ENCODE measurements at regions not wholly inside any gene's neighbourhood (a gene's known extent, or its start where the extent isn't known, plus 50 kb on each side); places are given as distances from the start of the nearest gene placed in this dataset.
"Not testable (repeated sequence)": the region's sequence is repeated elsewhere in the genome, so short reads cannot be mapped to it uniquely, and the experiment has no call there.

DNA sequence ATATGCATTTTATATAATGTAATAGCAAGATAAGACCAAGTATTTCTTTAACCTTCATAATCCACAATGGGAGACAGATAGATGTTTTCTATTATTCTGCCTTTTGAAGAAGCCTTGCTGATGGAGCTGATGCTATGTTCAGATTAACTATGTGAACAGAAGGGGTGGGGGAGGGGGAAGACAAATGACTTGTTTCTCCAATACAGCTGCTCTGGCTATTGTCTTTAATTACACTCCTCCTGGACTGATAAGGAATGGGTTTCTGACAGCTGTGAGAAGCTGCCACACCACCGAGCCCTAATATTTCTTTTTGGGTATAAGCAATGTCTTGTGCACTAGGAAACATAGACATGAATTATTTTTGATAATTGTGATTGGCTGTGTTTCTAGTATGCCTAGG, 62.0 kb downstream of the CAVIN4 start:
- Histone ChIP-seq H3K4me1 (ENCODE audit: control extremely low read depth in 1 of 4, control insufficient read depth in 4 of 4, insufficient read depth in 4 of 4, low read length in 3 of 4) (no peaks in the 10 kb centered on the region), H3K36me3 (ENCODE audit: control insufficient read depth in 4 of 4, insufficient read depth in 4 of 4, low read length in 3 of 4) (no peaks in the 10 kb centered on the region), H3K4me3 (ENCODE audit: control insufficient read depth in 1 of 7, extremely low read depth in 1 of 7, insufficient read depth in 4 of 7, low read depth in 2 of 7, low read length in 6 of 7) (no peak overlapping the region), H3K9me3 (ENCODE audit: control extremely low read depth in 1 of 5, control insufficient read depth in 4 of 5, insufficient read depth in 2 of 5, low read depth in 1 of 5, low read length in 4 of 5) (no peaks in the 10 kb centered on the region), H3K27ac (ENCODE audit: insufficient read depth in 1 of 2, low read depth in 1 of 2, low read length in 2 of 2, poor library complexity in 1 of 2, severe bottlenecking in 2 of 2) (no peak overlapping the region), H3K27me3 (replicated peaks in 2 of 5; ENCODE audit: control insufficient read depth in 4 of 5, insufficient read depth in 5 of 5, low read length in 4 of 5) (peaks cover 0 to 3% (median 0%) of the 10 kb centered on the region in 5 experiments)
- 83% methylated on average over 1 of the region's 1 CpG for WGBS (ENCODE audit: insufficient coverage)
- no peak for DNase-seq
- POLR2A ChIA-PET, result no interaction called here
- CTCF ChIA-PET, result no interaction called here

DNA sequence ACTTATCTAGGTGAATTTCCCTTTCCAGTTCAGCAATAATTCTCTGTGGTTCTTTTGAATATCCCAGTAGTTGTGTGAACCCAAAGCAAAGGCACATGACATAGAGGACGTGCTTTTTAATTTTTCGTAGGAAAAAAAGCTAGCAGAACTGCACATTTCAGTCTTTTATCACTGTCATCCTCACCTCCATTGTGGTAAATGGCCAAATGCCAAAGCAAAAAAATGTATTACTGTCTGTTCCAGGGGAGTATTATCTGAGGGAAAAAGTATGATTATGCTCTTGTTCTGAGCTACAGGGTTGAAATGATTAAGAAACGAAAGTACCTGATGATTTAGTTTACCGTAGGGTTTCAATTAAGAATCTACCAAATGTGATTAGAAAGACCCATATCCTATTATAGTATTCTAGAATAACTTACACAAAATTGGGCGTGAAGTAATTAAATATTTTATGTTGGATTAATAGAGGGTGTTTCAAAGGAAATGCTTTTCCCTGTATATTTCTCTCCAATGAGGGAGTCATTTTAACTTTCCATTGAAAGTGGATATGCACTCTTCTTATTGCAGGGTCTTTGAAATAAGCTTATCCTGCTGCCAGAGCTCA, 62.7 kb downstream of the CAVIN4 start:
- H3K9me3 ChIP-seq (ENCODE audit: control extremely low read depth in 1 of 5, control insufficient read depth in 4 of 5, insufficient read depth in 2 of 5, low read depth in 1 of 5, low read length in 4 of 5), result no peaks in the 10 kb centered on the region
- WGBS (ENCODE audit: insufficient coverage), result 48% methylated on average over 2 of the region's 5 CpGs
- H3K27ac ChIP-seq (ENCODE audit: insufficient read depth in 1 of 2, low read depth in 1 of 2, low read length in 2 of 2, poor library complexity in 1 of 2, severe bottlenecking in 2 of 2), result no peak overlapping the region
- peaks cover 0 to 3% (median 0%) of the 10 kb centered on the region in 5 experiments for H3K27me3 ChIP-seq (replicated peaks in 2 of 5; ENCODE audit: control insufficient read depth in 4 of 5, insufficient read depth in 5 of 5, low read length in 4 of 5)
- H3K36me3 ChIP-seq (ENCODE audit: control insufficient read depth in 4 of 4, insufficient read depth in 4 of 4, low read length in 3 of 4), result no peaks in the 10 kb centered on the region
- no peaks in the 10 kb centered on the region for H3K4me1 ChIP-seq (ENCODE audit: control extremely low read depth in 1 of 4, control insufficient read depth in 4 of 4, insufficient read depth in 4 of 4, low read length in 3 of 4)
- H3K4me3 ChIP-seq (ENCODE audit: control insufficient read depth in 1 of 7, extremely low read depth in 1 of 7, insufficient read depth in 4 of 7, low read depth in 2 of 7, low read length in 6 of 7), result no peak overlapping the region
- peak in 2 of 3 donors; percentile 4 for DNase-seq
- CTCF ChIA-PET, result no interaction called here
- POLR2A ChIA-PET, result no interaction called here

DNA sequence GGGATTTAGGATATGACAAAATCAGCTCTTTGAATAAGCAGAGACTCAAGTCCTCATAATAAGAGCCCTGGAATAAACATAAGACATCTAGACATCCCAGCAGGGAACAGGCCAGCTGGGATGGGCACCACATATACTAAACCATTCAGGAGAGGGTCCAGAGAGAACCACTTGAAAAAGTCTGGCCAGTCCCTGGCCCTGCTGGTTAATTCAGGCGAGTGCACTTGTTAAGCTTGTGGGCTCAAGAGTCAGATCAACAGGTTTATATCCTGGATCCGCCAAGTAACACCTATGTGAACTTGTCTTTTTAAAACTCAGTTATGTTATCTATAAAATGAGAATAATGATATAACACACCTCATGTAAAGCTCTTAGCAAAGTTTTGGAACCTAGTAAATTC, 63.3 kb downstream of the CAVIN4 start:
- CTCF ChIA-PET, result no interaction called here
- Histone ChIP-seq H3K4me3 (ENCODE audit: control insufficient read depth in 1 of 7, extremely low read depth in 1 of 7, insufficient read depth in 4 of 7, low read depth in 2 of 7, low read length in 6 of 7) (no peak overlapping the region), H3K27ac (ENCODE audit: insufficient read depth in 1 of 2, low read depth in 1 of 2, low read length in 2 of 2, poor library complexity in 1 of 2, severe bottlenecking in 2 of 2) (no peak overlapping the region), H3K36me3 (ENCODE audit: control insufficient read depth in 4 of 4, insufficient read depth in 4 of 4, low read length in 3 of 4) (no peaks in the 10 kb centered on the region), H3K4me1 (ENCODE audit: control extremely low read depth in 1 of 4, control insufficient read depth in 4 of 4, insufficient read depth in 4 of 4, low read length in 3 of 4) (no peaks in the 10 kb centered on the region), H3K9me3 (ENCODE audit: control extremely low read depth in 1 of 5, control insufficient read depth in 4 of 5, insufficient read depth in 2 of 5, low read depth in 1 of 5, low read length in 4 of 5) (no peaks in the 10 kb centered on the region), H3K27me3 (replicated peaks in 2 of 5; ENCODE audit: control insufficient read depth in 4 of 5, insufficient read depth in 5 of 5, low read length in 4 of 5) (peaks cover 0 to 3% (median 0%) of the 10 kb centered on the region in 5 experiments)
- 100% methylated on average over 1 of the region's 2 CpGs for WGBS (ENCODE audit: insufficient coverage)
- DNase-seq, result no peak
- POLR2A ChIA-PET, result no interaction called here

DNA sequence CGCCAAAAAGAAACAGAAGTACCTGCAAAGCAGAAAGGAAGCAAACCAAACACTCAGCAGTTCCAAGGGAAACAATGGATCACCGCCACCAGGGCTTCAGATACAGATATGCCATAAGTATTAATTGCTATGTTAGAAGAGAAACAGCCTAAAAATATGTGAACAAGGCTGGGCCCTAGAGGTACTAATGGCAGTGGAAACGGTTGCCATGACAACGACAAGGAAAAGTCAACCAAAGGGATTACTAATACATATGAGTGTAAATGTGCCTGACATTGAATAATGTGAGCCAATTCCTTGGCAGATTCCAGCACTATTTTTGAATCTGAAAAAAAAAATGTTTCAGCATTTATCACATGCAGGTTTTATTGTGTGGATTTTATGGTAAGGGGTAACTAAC, 75.0 kb downstream of the CAVIN4 start:
- no peak overlapping the region for H3K4me3 ChIP-seq (ENCODE audit: control insufficient read depth in 1 of 7, extremely low read depth in 1 of 7, insufficient read depth in 4 of 7, low read depth in 2 of 7, low read length in 6 of 7)
- ChIA-PET POLR2A (no interaction called here), CTCF (no interaction called here)
- DNase-seq, result no peak
- peaks cover 0 to 11% (median 5%) of the 10 kb centered on the region in 5 experiments for H3K9me3 ChIP-seq (ENCODE audit: control extremely low read depth in 1 of 5, control insufficient read depth in 4 of 5, insufficient read depth in 2 of 5, low read depth in 1 of 5, low read length in 4 of 5)
- no peaks in the 10 kb centered on the region for H3K36me3 ChIP-seq (ENCODE audit: control insufficient read depth in 4 of 4, insufficient read depth in 4 of 4, low read length in 3 of 4)
- 95% methylated on average over 2 of the region's 4 CpGs for WGBS (ENCODE audit: insufficient coverage)
- no peaks in the 10 kb centered on the region for H3K4me1 ChIP-seq (ENCODE audit: control extremely low read depth in 1 of 4, control insufficient read depth in 4 of 4, insufficient read depth in 4 of 4, low read length in 3 of 4)
- peaks cover 0 to 3% (median 1%) of the 10 kb centered on the region in 5 experiments for H3K27me3 ChIP-seq (replicated peaks in 2 of 5; ENCODE audit: control insufficient read depth in 4 of 5, insufficient read depth in 5 of 5, low read length in 4 of 5)
- H3K27ac ChIP-seq (ENCODE audit: insufficient read depth in 1 of 2, low read depth in 1 of 2, low read length in 2 of 2, poor library complexity in 1 of 2, severe bottlenecking in 2 of 2), result no peak overlapping the region

DNA sequence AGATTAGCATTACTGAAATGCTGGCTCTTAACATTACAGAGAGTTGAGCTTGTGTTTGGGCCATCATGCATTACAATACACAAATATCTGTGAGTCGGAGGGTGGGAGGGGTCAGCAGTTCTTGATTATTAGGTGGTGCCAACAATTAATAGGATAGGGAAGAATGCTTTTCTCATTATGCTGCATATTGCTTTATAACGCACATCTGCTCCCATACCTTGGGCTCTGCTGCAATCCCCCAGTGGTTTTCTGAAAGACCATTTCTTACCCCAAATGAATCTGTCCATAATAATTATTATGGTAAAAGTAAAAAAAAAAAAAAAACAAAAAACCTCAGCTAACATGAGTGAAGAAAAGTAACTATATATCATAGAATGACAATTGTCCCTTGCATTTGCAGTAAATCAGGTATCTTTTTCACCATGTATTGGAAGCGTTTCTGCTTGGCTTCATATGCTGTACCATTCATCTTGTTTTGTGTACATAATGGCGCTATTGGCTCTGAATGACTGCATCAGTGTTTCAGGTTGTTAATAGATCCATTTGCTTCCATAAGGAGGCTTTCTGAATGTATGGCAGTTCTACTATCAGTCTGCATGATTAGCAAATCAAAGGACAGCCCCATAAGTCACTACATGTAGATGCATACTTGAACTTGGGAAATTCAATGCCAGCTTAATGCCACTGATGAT, 75.9 kb downstream of the CAVIN4 start:
- CTCF ChIA-PET, result no interaction called here
- no peak for DNase-seq
- POLR2A ChIA-PET, result no interaction called here
- peaks cover 0 to 3% (median 1%) of the 10 kb centered on the region in 5 experiments for H3K27me3 ChIP-seq (replicated peaks in 2 of 5; ENCODE audit: control insufficient read depth in 4 of 5, insufficient read depth in 5 of 5, low read length in 4 of 5)
- H3K4me1 ChIP-seq (ENCODE audit: control extremely low read depth in 1 of 4, control insufficient read depth in 4 of 4, insufficient read depth in 4 of 4, low read length in 3 of 4), result no peaks in the 10 kb centered on the region
- no peaks in the 10 kb centered on the region for H3K36me3 ChIP-seq (ENCODE audit: control insufficient read depth in 4 of 4, insufficient read depth in 4 of 4, low read length in 3 of 4)
- peaks cover 0 to 11% (median 5%) of the 10 kb centered on the region in 5 experiments for H3K9me3 ChIP-seq (ENCODE audit: control extremely low read depth in 1 of 5, control insufficient read depth in 4 of 5, insufficient read depth in 2 of 5, low read depth in 1 of 5, low read length in 4 of 5)
- WGBS (ENCODE audit: insufficient coverage), result 100% methylated on average over 3 of the region's 4 CpGs
- H3K27ac ChIP-seq (ENCODE audit: insufficient read depth in 1 of 2, low read depth in 1 of 2, low read length in 2 of 2, poor library complexity in 1 of 2, severe bottlenecking in 2 of 2), result no peak overlapping the region
- no peak overlapping the region for H3K4me3 ChIP-seq (ENCODE audit: control insufficient read depth in 1 of 7, extremely low read depth in 1 of 7, insufficient read depth in 4 of 7, low read depth in 2 of 7, low read length in 6 of 7)

DNA sequence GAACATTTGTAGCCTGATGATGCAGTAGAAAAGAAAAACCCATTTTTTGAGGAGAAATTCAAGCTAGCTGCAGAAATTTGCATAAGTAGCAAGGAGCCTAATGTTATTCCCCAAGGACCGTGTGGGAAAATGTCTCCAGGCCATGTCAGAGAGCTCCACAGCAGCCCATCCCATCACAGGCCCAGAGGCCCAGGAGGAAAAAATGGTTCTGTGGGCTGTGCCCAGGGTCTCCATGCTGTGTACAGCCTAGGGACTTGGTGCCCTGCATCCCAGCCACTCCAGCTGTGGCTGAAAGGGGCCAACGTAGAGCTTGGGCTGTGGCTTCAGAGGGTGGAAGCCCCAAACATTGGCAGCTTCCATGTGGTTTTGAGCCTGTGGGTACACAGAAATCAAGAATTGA, 79.0 kb downstream of the CAVIN4 start:
- not testable (repeated sequence) for H3K4me1 ChIP-seq (ENCODE audit: control extremely low read depth in 1 of 4, control insufficient read depth in 4 of 4, insufficient read depth in 4 of 4, low read length in 3 of 4)

DNA sequence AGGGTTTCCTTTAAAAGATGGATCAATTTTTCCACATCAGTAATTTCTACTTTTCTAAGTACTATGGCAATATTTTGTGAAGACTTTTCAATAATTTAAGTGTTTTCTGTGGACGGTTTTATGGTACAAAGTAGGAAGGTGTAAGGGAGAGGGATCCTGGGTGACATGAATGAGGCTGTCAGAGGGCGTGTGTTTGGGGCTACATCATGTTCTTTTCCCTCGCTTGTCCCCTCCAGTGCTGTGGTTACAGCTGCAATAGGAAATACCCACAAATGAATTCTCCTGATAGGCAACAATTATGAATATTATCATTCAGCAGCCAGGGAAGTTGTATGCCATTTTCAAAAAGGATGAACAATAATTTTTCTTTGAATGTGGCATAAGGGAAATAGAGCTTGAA, 83.8 kb downstream of the CAVIN4 start:
- Histone ChIP-seq H3K27ac (ENCODE audit: insufficient read depth in 1 of 2, low read depth in 1 of 2, low read length in 2 of 2, poor library complexity in 1 of 2, severe bottlenecking in 2 of 2) (no peak overlapping the region), H3K9me3 (ENCODE audit: control extremely low read depth in 1 of 5, control insufficient read depth in 4 of 5, insufficient read depth in 2 of 5, low read depth in 1 of 5, low read length in 4 of 5) (peaks cover 0 to 8% (median 0%) of the 10 kb centered on the region in 5 experiments), H3K4me1 (ENCODE audit: control extremely low read depth in 1 of 4, control insufficient read depth in 4 of 4, insufficient read depth in 4 of 4, low read length in 3 of 4) (no peaks in the 10 kb centered on the region), H3K36me3 (ENCODE audit: control insufficient read depth in 4 of 4, insufficient read depth in 4 of 4, low read length in 3 of 4) (no peaks in the 10 kb centered on the region), H3K27me3 (replicated peaks in 2 of 5; ENCODE audit: control insufficient read depth in 4 of 5, insufficient read depth in 5 of 5, low read length in 4 of 5) (peaks cover 0 to 5% (median 0%) of the 10 kb centered on the region in 5 experiments), H3K4me3 (ENCODE audit: control insufficient read depth in 1 of 7, extremely low read depth in 1 of 7, insufficient read depth in 4 of 7, low read depth in 2 of 7, low read length in 6 of 7) (no peak overlapping the region)
- ChIA-PET POLR2A (no interaction called here), CTCF (interaction anchor here (1.3 kb wide), 1 partner anchor 60 kb away, joined by 5 read pairs; no protein-coding TSS in a partner anchor)
- no peak for DNase-seq
- no CpG with 5 or more reads among the region's 3 CpGs for WGBS (ENCODE audit: insufficient coverage)

More for the DNA sequence above, 79.0 kb downstream of the CAVIN4 start:
- H3K36me3 ChIP-seq (ENCODE audit: control insufficient read depth in 4 of 4, insufficient read depth in 4 of 4, low read length in 3 of 4); CTCF ChIA-PET; H3K4me3 ChIP-seq (ENCODE audit: control insufficient read depth in 1 of 7, extremely low read depth in 1 of 7, insufficient read depth in 4 of 7, low read depth in 2 of 7, low read length in 6 of 7); H3K27me3 ChIP-seq (replicated peaks in 2 of 5; ENCODE audit: control insufficient read depth in 4 of 5, insufficient read depth in 5 of 5, low read length in 4 of 5); H3K27ac ChIP-seq (ENCODE audit: insufficient read depth in 1 of 2, low read depth in 1 of 2, low read length in 2 of 2, poor library complexity in 1 of 2, severe bottlenecking in 2 of 2); DNase-seq; POLR2A ChIA-PET: not testable (repeated sequence)
- peaks cover 0 to 11% (median 5%) of the 10 kb centered on the region in 5 experiments for H3K9me3 ChIP-seq (ENCODE audit: control extremely low read depth in 1 of 5, control insufficient read depth in 4 of 5, insufficient read depth in 2 of 5, low read depth in 1 of 5, low read length in 4 of 5)
- WGBS (ENCODE audit: insufficient coverage), result 79% methylated on average over 2 of the region's 2 CpGs

Data from common myeloid progenitor, CD34-positive (primary cell).